A172 (cell line): ENCODE measurements at regions not wholly inside any gene's neighbourhood (a gene's known extent, or its start where the extent isn't known, plus 50 kb on each side); places are given as distances from the start of the nearest gene placed in this dataset.
"Not testable (repeated sequence)": the region's sequence is repeated elsewhere in the genome, so short reads cannot be mapped to it uniquely, and the experiment has no call there.

ENCODE experiments used
- DNase-seq: peaks from one replicate; pipeline ENCODE4 v3.0.0-alpha.2; 2015; ENCODE audit warnings: low spot score

- no peak for DNase-seq
Measured at GRCh38 chr6:119495230-119495683, 145.7 kb upstream of the MAN1A1 start.

DNA sequence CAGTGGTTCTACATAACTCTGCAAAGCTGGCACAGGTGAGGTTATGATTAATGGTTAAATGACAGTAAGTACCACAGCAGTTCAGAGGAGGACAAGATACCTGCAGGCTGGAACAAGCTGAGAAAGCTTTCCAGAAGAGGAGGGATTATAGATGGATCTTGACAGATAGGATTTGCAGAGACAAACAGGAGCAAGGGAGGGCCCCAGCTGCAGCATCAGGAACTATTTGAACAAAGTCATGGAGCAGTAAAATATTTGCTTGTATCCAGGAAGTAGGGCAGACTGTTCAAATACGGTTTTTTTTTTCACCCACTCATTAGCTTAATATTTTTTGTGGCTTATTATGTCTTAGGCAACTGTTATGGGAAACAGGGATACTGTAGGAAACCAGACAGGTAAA, 144.4 kb upstream of the MAN1A1 start:
- no peak for DNase-seq

DNA sequence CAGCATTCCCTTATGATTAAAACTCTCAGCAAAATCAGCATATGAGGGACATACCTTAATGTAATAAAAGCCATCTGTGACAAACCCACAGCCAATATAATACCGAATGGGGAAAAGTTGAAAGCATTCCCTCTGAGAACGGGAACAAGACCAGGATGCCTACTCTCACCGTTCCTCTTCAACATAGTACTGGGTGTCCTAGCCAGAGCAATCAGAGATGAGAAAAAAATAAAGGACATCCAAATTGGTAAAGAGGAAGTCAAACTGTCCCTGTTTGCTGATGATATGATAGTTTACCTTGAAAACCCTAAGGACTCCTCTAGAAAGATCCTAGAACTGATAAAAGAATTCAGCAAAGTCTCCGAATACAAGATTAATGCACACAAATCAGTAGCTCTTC, 141.6 kb upstream of the MAN1A1 start:
- not testable (repeated sequence) for DNase-seq

GRCh38 chr6:119490050-119490449, 140.5 kb upstream of the MAN1A1 start:
- DNase-seq: not testable (repeated sequence)

- peak; percentile 60 for DNase-seq
Measured at GRCh38 chr6:119484598-119484997, 135.0 kb upstream of the MAN1A1 start.

- DNase-seq: no peak
Measured at GRCh38 chr6:119483908-119484307, 134.3 kb upstream of the MAN1A1 start.

GRCh38 chr6:119482850-119483285, 133.3 kb upstream of the MAN1A1 start:
- DNase-seq: no peak

- DNase-seq: no peak
Measured at GRCh38 chr6:119481976-119482375, 132.4 kb upstream of the MAN1A1 start.

DNA sequence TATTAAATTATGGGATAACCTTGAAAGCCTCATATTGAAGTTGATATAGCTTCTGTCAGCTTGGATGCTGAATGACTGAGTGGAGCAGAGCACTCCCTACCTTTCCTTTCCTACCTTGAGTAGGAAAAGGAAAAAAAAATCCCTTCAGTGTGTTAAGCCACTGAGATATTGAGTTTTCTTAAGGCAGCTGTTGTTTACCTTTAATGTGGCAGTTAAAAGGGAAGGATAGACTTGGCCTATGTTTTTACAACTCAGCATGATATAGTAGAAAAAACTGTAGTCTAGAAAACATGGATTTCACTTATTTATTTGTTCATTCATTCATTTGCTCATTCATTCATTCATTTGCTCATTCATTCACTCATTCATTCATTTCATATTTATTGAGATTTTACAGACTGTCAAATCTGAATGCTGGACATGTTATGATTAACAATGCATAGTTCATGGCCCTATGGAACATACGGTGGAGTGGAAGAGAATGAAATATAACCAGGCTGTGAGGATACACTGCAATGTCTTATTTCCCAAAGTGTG, 131.5 kb upstream of the MAN1A1 start:
- no peak for DNase-seq

DNA sequence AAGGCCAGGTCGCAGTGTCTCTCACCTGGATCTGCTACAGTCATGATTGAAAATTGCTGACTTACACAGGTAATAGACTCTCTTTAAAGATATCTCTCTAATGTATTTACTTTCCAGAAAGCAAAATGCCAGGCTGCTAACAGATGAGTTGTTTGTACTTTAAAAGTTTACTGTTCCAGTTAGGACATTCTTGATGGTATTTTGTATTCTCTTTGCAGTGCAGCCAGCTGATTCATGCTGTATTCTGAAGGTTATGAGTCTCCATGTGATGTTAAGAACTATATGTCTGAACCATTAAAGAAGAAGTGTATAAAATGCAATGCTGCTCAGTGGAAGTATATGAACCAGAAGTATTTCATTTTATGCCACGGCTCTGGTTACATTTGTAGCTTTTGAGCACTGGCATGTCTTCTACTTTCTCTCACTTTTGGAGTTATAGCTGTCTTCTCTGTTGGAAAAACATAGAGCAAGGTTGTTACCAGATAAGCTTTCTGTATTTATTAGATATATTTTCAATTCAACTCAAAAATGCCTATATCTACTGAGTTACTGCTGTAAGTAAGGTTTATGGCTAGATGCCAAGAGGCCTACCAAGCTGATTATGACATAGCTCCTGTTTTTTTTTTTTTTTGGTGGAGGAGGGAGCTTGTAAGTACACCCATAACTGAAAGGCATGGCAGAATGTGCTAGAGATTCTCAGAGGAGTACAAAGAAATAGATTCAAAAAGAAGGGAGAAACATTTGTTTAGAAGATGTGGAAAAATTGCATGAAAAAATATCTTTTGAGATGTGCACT, 130.5 kb upstream of the MAN1A1 start:
- no peak for DNase-seq

DNA sequence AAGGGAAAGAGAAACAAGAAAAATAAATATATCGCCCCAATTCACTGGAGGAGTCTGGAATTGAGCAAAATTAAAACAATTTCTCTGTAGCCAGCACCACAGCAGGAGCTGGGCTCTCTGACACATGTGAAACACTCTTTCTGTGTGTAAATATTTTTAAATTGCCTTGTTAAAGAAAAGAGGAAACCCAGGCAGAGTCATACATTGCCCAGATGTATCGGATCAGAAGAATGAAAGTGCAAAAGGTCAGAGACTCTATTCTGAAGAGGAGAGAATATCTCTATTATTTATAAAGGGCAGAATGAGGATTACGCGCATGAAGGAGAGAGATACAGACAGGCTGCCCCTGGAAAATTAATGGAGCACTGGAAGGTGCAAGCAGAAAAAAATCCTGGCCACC, 127.0 kb upstream of the MAN1A1 start:
- no peak for DNase-seq

GRCh38 chr6:119476024-119476423, 126.5 kb upstream of the MAN1A1 start:
- DNase-seq: no peak

DNA sequence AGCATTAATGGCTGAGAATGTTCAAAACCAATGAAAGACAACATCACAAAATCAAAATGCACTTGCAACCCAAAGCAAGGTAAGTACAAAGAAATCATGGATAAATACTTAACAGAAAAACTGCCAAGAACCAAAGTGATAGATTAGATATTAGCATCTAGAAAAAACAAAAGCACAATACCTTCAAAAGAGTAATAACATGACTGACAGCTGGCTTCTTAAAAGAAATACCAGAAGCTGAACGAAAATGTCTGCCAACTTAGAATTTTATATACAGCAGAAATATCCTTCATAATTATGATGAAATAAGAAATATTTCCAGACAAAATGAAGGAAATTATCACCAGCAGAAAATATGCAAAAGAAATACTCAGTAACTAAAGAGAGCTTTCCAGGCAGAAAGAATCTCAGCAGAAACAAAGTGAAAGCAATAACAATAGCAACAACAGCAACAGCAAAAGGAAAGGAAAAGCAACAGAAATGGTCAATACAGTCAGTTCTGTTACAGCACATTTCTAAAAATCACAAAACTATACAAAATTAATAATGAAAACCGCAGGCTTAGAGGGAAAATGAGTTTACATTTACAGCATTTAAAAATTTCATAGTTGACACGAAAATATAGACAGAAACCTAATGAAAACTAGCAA, 121.5 kb upstream of the MAN1A1 start:
- no peak for DNase-seq

DNA sequence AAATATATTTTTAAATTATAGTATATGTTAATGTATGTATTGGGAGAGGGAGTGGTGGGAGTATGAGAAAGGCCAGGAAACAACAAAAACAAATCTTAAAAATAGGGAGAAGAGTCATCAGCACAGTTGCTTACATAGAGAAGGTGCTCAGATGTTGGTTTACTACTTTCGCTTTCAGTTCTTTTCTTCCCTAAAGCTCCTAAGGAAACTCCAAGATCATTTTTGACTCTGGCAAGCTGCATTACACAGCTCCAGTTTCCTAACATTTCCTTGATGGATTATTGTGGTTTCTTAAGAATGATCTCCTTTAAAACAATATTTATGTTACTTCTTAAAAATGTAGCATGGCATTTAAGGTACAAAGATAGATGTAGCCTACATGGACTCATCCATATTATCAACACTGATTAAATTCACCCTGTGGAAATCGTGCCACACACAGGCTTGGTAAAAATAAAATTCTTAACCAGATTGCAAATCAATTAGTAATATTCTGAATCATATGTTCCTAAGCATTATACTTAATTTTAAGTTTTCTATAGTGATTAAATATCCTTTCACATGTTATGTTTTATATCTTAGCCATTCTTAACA, 118.0 kb upstream of the MAN1A1 start:
- peak; percentile 39 for DNase-seq

- no peak for DNase-seq
Measured at GRCh38 chr6:119466226-119466625, 116.7 kb upstream of the MAN1A1 start.

DNA sequence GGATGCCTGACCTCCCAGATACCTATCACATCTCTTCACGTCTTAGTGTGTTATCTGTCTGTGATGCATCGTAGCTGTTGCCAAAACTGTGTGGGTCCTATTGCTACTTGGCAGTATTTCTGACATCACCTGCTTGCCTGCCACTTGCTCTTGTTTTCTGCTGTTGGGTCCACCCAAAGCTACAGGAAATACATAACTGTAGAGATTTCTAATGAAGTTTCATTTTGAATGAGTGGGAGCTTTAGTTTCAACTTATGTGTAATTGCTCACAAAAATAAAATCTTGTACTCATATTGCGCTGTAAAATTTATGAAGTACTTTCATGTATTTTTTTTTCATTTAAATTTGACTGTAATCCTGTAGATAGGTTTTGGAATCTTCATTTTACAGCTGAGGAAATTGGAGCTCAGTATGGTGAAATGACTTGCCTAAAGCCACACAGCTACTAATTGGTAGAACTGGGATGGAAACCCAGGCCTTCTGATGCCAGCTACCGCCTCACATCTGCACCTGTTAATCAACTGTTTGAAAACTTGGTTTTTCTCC, 113.6 kb upstream of the MAN1A1 start:
- no peak for DNase-seq

GRCh38 chr6:119461187-119461586, 111.6 kb upstream of the MAN1A1 start:
- no peak for DNase-seq

DNA sequence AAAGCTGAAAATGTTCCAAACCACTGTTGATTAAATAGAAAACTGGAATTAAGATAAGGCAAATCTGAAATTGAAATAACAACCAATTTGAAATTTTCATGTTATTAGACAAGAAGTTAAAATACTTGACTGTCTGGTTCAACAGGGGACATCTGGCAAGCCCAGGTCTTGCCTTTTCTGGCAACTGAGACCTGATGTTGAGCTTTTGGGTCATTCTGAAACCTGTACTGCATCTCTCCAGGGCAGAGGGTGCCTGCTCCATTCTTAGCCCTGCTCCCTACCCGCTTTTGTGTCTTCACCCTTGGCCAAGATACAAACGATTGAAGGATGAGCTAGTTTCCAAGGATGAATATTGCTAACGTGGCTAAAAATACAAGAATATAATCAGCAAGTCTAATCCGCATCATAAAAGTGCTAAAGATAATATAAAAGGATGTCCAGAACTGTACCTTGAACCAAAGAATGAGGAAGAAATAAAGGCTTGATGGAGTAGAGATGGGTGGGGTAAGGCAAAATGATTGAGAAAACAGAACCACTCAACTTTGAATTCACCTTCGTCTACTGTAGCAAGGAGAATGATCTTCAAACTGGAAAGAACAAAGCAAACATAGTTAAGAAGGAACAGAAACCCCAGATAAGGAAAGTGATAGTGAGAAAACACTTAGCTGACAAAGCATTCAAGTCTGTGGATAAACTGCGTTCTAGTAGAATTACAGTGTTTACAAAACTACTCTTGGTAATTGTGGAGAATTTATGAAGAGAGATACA, 109.8 kb upstream of the MAN1A1 start:
- DNase-seq: no peak

DNA sequence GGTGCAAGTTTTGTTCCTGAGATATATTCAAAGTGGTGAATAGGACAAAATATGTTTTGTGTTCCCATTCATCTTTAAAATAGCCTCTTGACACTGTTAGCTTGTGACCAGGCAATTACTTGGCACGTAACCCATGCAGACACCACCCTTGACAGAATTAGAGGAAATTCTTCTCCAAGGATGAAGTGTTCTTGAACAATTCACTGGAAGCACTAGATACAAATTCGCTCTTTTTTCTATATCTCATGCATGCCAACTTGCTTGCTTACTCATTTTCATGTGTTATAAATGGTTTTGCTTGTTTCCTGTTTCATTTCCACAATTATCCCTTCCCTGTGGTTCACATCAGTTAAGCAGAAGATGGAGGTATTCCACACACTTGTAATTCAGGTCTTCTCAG, 105.2 kb upstream of the MAN1A1 start:
- DNase-seq: no peak

DNA sequence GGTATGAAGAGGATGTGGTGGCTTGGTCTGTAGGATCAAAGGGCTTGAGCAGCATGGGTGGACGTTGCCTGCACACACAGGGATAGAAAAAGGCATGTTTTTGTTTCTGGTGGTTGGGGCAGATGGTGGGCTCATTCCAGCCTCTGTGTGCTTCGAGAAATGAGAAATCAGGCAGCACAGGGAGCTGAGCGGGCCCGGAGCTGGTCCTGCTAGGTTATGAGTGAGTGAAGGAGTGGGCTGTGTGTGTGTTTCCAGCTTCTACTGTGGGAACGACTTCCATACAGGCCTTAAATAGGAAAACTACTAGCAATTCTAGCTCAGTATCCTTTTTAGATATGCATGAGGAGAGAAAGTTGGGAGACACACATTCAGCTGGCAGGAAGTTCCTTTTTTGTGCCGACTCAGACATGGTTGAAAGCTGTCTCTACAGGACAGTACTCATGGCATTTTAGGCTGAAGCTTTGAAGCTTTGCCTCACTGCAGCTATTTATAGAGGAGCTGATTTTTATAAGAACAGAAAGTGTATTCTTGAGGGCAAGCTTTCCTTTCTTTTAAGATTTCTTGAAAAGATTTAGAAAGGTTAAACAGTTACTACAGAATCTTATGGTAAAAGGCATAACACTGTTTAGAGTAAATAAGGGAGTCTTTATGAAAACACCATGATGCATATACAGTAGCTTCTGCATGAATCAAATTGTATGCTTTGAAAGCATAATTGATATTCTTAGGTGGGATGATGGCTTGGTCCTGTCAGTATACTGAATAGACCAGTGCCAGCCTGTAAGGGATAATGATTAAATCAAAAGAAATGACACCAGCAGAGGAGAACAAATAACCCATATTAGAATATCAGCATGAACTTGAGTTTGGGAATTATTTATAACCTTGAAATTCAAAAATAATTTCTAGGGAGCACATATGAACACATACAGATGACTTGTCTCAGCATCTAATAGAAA, 104.0 kb upstream of the MAN1A1 start:
- no peak for DNase-seq
